ENCODE measurements at regions not wholly inside any gene's neighbourhood (a gene's known extent, or its start where the extent isn't known, plus 50 kb on each side); places are given as distances from the start of the nearest gene placed in this dataset.

DNA sequence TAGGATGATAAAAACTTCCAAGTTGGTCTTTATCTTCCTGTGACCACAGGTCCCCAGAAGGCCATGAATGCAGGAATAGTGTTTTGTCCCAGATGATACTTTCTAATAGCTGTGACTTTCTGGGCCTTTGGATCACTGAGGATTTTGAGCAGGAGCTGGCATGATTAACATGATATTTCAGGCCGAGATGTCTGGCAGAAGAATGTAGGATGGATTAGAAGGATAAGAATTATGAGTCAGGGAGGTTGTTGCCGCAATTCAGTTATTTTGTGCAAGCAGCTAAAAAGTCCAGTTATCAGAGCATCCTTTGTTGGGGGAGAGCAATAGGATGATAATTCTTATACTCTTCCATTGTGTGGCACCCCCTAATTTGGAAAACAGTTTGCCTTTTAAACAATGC, 189.7 kb downstream of the PSAT1 start:
- no peak overlapping the region for H3K4me3 ChIP-seq (ENCODE audit: low read depth, low read length)

DNA sequence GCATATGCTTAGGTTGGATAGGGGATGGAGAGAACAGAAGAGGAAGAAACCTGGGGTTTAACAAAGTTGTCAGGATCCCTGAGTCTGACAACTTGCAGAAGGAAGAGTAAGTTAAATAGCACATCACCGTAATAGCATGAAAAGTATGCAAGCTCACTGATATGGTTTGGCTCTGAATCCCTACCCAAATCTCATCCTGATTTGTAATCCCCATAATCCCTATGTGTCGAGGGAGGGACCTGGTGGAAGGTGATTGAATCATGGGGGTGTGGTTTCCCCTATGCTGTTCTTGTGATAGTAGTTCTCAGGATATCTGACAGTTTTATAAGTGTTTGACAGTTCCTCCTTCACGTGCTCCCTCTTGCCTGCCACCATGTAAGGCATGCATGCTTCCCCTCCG, 193.3 kb downstream of the PSAT1 start:
- DNase-seq (ENCODE audit: low read depth): no peak
- no peak overlapping the region for H3K4me3 ChIP-seq (ENCODE audit: low read depth, low read length)
- TF ChIP-seq, protein P1, sequence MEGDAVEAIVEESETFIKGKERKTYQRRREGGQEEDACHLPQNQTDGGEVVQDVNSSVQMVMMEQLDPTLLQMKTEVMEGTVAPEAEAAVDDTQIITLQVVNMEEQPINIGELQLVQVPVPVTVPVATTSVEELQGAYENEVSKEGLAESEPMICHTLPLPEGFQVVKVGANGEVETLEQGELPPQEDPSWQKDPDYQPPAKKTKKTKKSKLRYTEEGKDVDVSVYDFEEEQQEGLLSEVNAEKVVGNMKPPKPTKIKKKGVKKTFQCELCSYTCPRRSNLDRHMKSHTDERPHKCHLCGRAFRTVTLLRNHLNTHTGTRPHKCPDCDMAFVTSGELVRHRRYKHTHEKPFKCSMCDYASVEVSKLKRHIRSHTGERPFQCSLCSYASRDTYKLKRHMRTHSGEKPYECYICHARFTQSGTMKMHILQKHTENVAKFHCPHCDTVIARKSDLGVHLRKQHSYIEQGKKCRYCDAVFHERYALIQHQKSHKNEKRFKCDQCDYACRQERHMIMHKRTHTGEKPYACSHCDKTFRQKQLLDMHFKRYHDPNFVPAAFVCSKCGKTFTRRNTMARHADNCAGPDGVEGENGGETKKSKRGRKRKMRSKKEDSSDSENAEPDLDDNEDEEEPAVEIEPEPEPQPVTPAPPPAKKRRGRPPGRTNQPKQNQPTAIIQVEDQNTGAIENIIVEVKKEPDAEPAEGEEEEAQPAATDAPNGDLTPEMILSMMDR (IDR thresholded peaks at IDR 0.05; ENCODE audit: low read depth, low read length, missing control alignments): no peak

More for the DNA sequence above, 189.7 kb downstream of the PSAT1 start:
- TF ChIP-seq, protein P1 (IDR thresholded peaks at IDR 0.05; ENCODE audit: low read depth, low read length, missing control alignments): no peak
- DNase-seq (ENCODE audit: low read depth): no peak

DNA sequence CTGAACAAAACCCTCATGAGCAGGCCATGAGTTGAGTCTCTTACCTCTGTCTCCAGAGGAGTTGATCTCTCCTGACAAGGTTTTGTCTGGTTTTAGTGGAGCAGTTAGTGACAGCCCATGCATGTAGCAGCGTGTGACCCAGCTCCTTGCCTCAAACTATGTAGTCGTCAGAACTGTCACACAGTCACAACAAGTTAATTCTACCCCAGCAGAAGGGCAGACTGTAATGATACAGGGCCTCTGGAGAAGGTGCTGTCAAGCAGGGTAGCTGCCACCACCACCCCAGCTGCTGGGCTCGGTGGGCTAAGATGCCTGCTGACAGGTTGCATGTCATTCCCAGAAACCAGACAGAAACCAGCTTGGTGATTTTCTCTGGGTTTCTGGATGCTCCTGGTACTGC, 194.5 kb downstream of the PSAT1 start:
- DNase-seq (ENCODE audit: low read depth): no peak
- no peak overlapping the region for H3K4me3 ChIP-seq (ENCODE audit: low read depth, low read length)
- TF ChIP-seq, protein P1 (IDR thresholded peaks at IDR 0.05; ENCODE audit: low read depth, low read length, missing control alignments): no peak

DNA sequence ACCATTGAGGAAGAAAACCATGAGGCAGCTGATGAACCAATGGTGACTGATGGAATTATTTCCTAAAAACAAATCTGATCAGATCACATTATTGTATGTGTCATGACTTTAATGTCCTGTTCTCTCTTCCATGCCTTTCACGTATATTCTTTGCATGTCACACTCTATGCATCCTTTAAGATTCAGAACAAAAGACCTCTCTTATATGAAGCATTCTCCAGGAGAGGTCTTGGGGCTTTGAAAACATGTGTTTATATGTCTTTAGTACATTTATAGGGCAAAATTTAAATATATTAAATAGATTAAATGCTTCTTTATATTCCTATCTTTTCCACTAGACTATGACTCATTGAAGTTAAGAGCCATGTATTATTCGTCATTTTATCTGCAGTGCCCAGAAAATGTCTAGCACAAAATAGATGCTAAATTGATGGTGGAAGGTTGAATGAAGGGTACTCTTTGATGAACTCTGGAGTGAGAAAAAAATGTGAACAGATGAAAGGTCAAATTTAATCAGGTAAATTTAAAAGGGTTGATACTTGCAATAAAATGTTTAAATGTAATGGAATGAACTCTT, 196.3 kb downstream of the PSAT1 start:
- TF ChIP-seq, protein P1 (IDR thresholded peaks at IDR 0.05; ENCODE audit: low read depth, low read length, missing control alignments): no peak
- no peak overlapping the region for H3K4me3 ChIP-seq (ENCODE audit: low read depth, low read length)

DNA sequence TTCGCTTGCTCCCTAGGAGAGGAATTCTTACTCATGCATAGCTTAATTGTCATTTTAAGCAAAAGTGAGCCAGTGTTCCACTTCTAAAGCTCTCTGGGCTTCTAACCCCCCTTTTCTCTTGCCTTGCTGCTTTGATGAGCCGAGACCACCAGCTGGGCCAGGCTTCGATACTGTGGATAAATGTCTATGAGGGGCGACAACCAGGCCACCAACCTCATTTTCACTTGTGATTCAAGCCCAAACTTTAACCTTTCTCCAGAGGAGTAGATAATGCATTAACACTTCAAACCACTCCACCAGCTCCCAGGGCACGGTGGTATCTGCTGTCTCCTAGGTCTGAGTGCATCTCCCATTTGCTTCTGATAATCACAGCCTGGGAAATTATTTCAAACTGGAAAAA, 205.6 kb downstream of the PSAT1 start:
- no peak for DNase-seq (ENCODE audit: low read depth)
- no peak overlapping the region for H3K4me3 ChIP-seq (ENCODE audit: low read depth, low read length)
- TF ChIP-seq, protein P1 (IDR thresholded peaks at IDR 0.05; ENCODE audit: low read depth, low read length, missing control alignments): no peak

More for the DNA sequence above, 196.3 kb downstream of the PSAT1 start:
- no peak for DNase-seq (ENCODE audit: low read depth)

DNA sequence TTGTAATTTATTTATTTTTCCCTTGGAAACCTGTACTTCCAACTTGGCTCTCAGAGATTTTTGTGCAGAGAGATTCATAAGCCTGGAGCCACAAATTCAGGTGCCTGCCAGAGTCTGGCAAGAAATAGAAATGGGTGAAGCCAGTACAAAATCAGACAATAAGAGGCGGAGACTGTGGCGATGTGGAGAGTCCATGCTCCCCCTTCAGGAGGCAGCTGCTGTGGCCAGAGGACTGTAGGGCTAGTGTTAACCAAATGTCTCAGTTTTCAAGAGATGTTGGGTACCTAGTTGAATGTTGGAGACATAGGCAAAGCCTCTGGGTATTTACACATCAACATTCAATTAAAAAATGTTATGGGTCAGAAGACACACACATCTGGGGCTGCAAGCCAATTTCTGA, 208.6 kb downstream of the PSAT1 start:
- H3K4me3 ChIP-seq (ENCODE audit: low read depth, low read length): no peak overlapping the region
- TF ChIP-seq, protein P1 (IDR thresholded peaks at IDR 0.05; ENCODE audit: low read depth, low read length, missing control alignments): no peak
- DNase-seq (ENCODE audit: low read depth): no peak

DNA sequence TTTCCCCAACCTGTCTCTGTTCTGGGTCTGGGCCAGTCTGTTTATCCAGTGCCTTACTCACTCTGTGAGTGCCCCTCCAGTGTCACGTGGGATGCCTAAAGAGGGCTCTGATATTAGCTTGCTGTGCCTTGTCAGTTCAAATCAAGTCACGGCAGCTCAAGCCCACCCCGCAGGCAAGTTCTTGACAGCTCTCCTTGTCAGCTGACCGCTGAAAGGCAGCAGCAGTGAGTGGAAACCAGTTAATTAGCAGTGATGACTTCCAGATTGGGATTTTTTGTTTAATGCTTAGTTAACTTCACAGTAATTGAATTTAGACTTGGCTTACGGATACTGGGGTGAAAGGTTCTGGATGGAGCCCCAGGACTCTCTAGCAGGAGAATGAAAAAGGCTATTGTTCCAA, 210.1 kb downstream of the PSAT1 start:
- no peak for DNase-seq (ENCODE audit: low read depth)
- TF ChIP-seq, protein P1 (IDR thresholded peaks at IDR 0.05; ENCODE audit: low read depth, low read length, missing control alignments): no peak
- H3K4me3 ChIP-seq (ENCODE audit: low read depth, low read length): no peak overlapping the region
